ENCODE measurements at regions not wholly inside any gene's neighbourhood (a gene's known extent, or its start where the extent isn't known, plus 50 kb on each side); places are given as distances from the start of the nearest gene placed in this dataset.

DNA sequence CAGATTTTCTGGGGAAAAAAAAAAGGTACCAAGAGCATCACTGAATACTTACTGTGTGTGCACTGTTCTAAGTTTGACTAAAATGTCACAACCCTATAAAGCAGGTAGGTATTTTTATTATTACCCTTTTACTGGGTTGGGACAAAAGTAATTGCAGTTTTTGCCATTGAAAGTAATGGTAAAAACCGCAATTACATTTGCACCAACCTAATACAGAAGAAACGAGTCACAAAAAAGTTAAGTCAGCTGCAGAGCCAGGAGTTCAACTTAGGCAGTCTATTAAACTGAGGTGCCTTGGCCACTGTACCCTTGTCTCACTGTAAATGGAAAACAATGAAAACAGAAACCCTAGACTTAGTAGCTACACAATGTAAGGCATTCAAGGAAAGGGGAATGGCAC lies 281.9 kb downstream of the SUCLA2 start:
- Mint-ChIP-seq H3K27ac (no peak overlapping the region), H3K4me3 (no peak overlapping the region), H3K36me3 (ENCODE audit: low read depth) (no peaks in the 10 kb centered on the region), H3K4me1 (no peaks in the 10 kb centered on the region), H3K9me3 (no peaks in the 10 kb centered on the region), H3K27me3 (ENCODE audit: low read depth) (no peaks in the 10 kb centered on the region)
- TF ChIP-seq, protein P1, sequence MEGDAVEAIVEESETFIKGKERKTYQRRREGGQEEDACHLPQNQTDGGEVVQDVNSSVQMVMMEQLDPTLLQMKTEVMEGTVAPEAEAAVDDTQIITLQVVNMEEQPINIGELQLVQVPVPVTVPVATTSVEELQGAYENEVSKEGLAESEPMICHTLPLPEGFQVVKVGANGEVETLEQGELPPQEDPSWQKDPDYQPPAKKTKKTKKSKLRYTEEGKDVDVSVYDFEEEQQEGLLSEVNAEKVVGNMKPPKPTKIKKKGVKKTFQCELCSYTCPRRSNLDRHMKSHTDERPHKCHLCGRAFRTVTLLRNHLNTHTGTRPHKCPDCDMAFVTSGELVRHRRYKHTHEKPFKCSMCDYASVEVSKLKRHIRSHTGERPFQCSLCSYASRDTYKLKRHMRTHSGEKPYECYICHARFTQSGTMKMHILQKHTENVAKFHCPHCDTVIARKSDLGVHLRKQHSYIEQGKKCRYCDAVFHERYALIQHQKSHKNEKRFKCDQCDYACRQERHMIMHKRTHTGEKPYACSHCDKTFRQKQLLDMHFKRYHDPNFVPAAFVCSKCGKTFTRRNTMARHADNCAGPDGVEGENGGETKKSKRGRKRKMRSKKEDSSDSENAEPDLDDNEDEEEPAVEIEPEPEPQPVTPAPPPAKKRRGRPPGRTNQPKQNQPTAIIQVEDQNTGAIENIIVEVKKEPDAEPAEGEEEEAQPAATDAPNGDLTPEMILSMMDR (IDR thresholded peaks at IDR 0.05; ENCODE audit: unreplicated experiment in 3 of 3) = no peak

GRCh38 chr13:47718556-47718955 lies 282.5 kb downstream of the SUCLA2 start:
- TF ChIP-seq, protein P1 (IDR thresholded peaks at IDR 0.05; ENCODE audit: unreplicated experiment in 3 of 3) = no peak
- Mint-ChIP-seq H3K36me3 (ENCODE audit: low read depth) (no peaks in the 10 kb centered on the region), H3K27me3 (ENCODE audit: low read depth) (no peaks in the 10 kb centered on the region), H3K4me3 (no peak overlapping the region), H3K27ac (no peak overlapping the region), H3K9me3 (no peaks in the 10 kb centered on the region), H3K4me1 (no peaks in the 10 kb centered on the region)

DNA sequence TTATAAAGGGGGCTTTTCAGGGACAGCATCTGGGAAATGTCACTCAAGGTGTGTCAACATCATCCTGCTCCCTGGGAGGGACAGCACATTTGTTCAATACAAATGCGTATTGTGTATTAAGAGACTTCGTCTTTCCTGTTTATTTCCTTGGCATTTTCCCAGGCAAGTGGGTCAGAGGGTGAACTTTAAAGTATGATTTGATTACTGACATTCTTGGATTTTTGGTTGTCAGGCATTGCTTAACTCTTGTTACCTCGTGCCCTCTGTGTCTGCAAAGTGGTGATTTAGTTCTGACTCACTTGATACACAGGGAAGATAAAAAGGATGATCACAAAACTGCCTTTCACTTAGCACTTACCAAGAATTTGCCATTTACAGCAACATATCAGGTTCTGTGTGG lies 292.7 kb downstream of the SUCLA2 start:
- Mint-ChIP-seq H3K4me3 (no peak overlapping the region), H3K4me1 (no peaks in the 10 kb centered on the region), H3K36me3 (ENCODE audit: low read depth) (no peaks in the 10 kb centered on the region), H3K9me3 (peaks cover 5% of the 10 kb centered on the region), H3K27ac (no peak overlapping the region), H3K27me3 (ENCODE audit: low read depth) (peaks cover 7% of the 10 kb centered on the region)
- TF ChIP-seq, protein P1 (IDR thresholded peaks at IDR 0.05; ENCODE audit: unreplicated experiment in 3 of 3) = no peak

- H3K4me1 Mint-ChIP-seq = no peaks in the 10 kb centered on the region
- H3K9me3 Mint-ChIP-seq = peaks cover 5% of the 10 kb centered on the region
- H3K36me3 Mint-ChIP-seq (ENCODE audit: low read depth) = no peaks in the 10 kb centered on the region
- H3K27me3 Mint-ChIP-seq (ENCODE audit: low read depth) = peaks cover 7% of the 10 kb centered on the region
- H3K4me3 Mint-ChIP-seq = no peak overlapping the region
- TF ChIP-seq, protein P1 (IDR thresholded peaks at IDR 0.05; ENCODE audit: unreplicated experiment in 3 of 3) = no peak
- no peak overlapping the region for H3K27ac Mint-ChIP-seq
These were observed 293.7 kb downstream of the SUCLA2 start for GRCh38 chr13:47707414-47707813.

- Mint-ChIP-seq H3K36me3 (ENCODE audit: low read depth) (no peaks in the 10 kb centered on the region), H3K9me3 (no peaks in the 10 kb centered on the region), H3K27me3 (ENCODE audit: low read depth) (peaks cover 7% of the 10 kb centered on the region), H3K4me3 (no peak overlapping the region), H3K4me1 (no peaks in the 10 kb centered on the region), H3K27ac (no peak overlapping the region)
- TF ChIP-seq, protein P1 (IDR thresholded peaks at IDR 0.05; ENCODE audit: unreplicated experiment in 3 of 3) = no peak
These were observed 295.9 kb downstream of the SUCLA2 start for GRCh38 chr13:47705185-47705584.

- Mint-ChIP-seq H3K27me3 (ENCODE audit: low read depth) (no peaks in the 10 kb centered on the region), H3K9me3 (peaks cover 5% of the 10 kb centered on the region), H3K36me3 (ENCODE audit: low read depth) (no peaks in the 10 kb centered on the region), H3K27ac (no peak overlapping the region), H3K4me1 (no peaks in the 10 kb centered on the region), H3K4me3 (no peak overlapping the region)
- TF ChIP-seq, protein P1 (IDR thresholded peaks at IDR 0.05; ENCODE audit: unreplicated experiment in 3 of 3) = no peak
These were observed 304.4 kb downstream of the SUCLA2 start for GRCh38 chr13:47696674-47697073.

Data from nephron (organoid).